ENCODE measurements at regions not wholly inside any gene's neighbourhood (a gene's known extent, or its start where the extent isn't known, plus 50 kb on each side); places are given as distances from the start of the nearest gene placed in this dataset.

- no peaks in the 10 kb centered on the region for H3K36me3 ChIP-seq
- no peaks in the 10 kb centered on the region for H3K27me3 ChIP-seq
- DNase-seq (ENCODE audit: low read depth in 1 of 2, low spot score in 1 of 2): peak in 1 of 2 donors; percentile 51
- no peak overlapping the region for H3K4me3 ChIP-seq
- TF ChIP-seq CTCF (IDR thresholded peaks at IDR 0.05; ENCODE audit: low read depth, low read length): no peak
- H3K4me1 ChIP-seq (ENCODE audit: low read depth): no peaks in the 10 kb centered on the region
- H3K9me3 ChIP-seq (ENCODE audit: low read depth): no peaks in the 10 kb centered on the region
- no peak overlapping the region for H3K27ac ChIP-seq
These were observed 1822.6 kb downstream of the SUCLG1 start for GRCh38 chr2:82636402-82637020.

DNA sequence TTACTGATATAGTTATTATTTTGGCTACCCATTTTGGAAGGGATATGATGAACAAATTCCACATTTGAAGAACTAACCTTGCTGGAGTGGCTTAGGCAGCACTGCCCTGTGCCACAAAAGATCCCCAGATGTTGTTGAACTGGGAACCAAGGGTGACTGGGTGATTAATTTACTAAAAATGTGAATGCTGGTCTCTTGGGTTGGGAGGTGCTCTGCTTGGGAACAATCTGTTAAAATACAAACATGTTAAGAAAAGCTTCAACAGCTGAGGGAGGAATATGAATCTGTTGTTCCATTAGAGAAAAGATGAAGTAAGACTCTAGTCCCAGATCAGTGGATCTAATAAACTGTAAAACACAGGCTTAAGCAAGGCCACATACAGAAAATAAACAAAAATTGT lies 1860.1 kb downstream of the SUCLG1 start:
- Histone ChIP-seq H3K4me1 (ENCODE audit: low read depth) (no peaks in the 10 kb centered on the region), H3K36me3 (no peaks in the 10 kb centered on the region)
- TF ChIP-seq CTCF (IDR thresholded peaks at IDR 0.05; ENCODE audit: low read depth, low read length): no peak

DNA sequence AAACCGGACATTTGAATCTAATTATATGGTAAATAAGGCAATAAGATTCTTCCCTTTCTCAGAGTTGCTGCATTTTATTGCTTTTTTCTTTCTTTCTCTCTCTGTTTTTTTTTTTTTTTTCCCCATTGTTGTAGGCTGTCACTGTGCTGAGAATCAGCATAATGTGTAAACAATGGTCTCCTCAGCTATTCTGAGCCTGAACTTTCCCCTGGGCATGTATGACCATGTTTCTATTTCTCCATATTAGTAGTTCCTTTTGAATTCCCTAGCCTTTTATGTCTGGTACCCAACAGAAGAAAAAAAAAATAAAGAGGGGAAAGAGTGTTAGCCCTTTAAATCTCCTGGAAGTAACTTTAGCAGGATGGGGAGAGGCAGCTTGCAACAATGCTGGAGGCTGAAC lies 1862.5 kb downstream of the SUCLG1 start:
- H3K36me3 ChIP-seq: no peaks in the 10 kb centered on the region
- no peak overlapping the region for H3K4me3 ChIP-seq
- DNase-seq (ENCODE audit: low read depth in 1 of 2, low spot score in 1 of 2): no peak
- no peaks in the 10 kb centered on the region for H3K4me1 ChIP-seq (ENCODE audit: low read depth)
- TF ChIP-seq CTCF (IDR thresholded peaks at IDR 0.05; ENCODE audit: low read depth, low read length): no peak
- no peak overlapping the region for H3K27ac ChIP-seq
- H3K9me3 ChIP-seq (ENCODE audit: low read depth): no peaks in the 10 kb centered on the region
- H3K27me3 ChIP-seq: no peaks in the 10 kb centered on the region

More for the DNA sequence above, 1860.1 kb downstream of the SUCLG1 start:
- no peaks in the 10 kb centered on the region for H3K27me3 ChIP-seq
- no peak overlapping the region for H3K27ac ChIP-seq
- no peaks in the 10 kb centered on the region for H3K9me3 ChIP-seq (ENCODE audit: low read depth)
- H3K4me3 ChIP-seq: no peak overlapping the region
- no peak for DNase-seq (ENCODE audit: low read depth in 1 of 2, low spot score in 1 of 2)

- Histone ChIP-seq H3K4me1 (ENCODE audit: low read depth) (no peaks in the 10 kb centered on the region), H3K27ac (no peak overlapping the region), H3K36me3 (no peaks in the 10 kb centered on the region), H3K9me3 (ENCODE audit: low read depth) (no peaks in the 10 kb centered on the region), H3K4me3 (no peak overlapping the region), H3K27me3 (no peaks in the 10 kb centered on the region)
- TF ChIP-seq CTCF (IDR thresholded peaks at IDR 0.05; ENCODE audit: low read depth, low read length): no peak
- no peak for DNase-seq (ENCODE audit: low read depth in 1 of 2, low spot score in 1 of 2)
These were observed 1867.4 kb downstream of the SUCLG1 start for GRCh38 chr2:82591718-82592117.

- no peaks in the 10 kb centered on the region for H3K36me3 ChIP-seq
- H3K9me3 ChIP-seq (ENCODE audit: low read depth): no peaks in the 10 kb centered on the region
- no peaks in the 10 kb centered on the region for H3K4me1 ChIP-seq (ENCODE audit: low read depth)
- TF ChIP-seq CTCF (IDR thresholded peaks at IDR 0.05; ENCODE audit: low read depth, low read length): no peak
- no peak overlapping the region for H3K4me3 ChIP-seq
- DNase-seq (ENCODE audit: low read depth in 1 of 2, low spot score in 1 of 2): no peak
- H3K27ac ChIP-seq: no peak overlapping the region
- H3K27me3 ChIP-seq: no peaks in the 10 kb centered on the region
These were observed 1882.4 kb downstream of the SUCLG1 start for GRCh38 chr2:82576656-82577055.

GRCh38 chr2:82539280-82539621 lies 1919.8 kb downstream of the SUCLG1 start:
- Histone ChIP-seq H3K27ac (no peak overlapping the region), H3K36me3 (no peaks in the 10 kb centered on the region), H3K4me3 (no peak overlapping the region), H3K4me1 (ENCODE audit: low read depth) (no peaks in the 10 kb centered on the region), H3K27me3 (no peaks in the 10 kb centered on the region), H3K9me3 (ENCODE audit: low read depth) (no peaks in the 10 kb centered on the region)
- DNase-seq (ENCODE audit: low read depth in 1 of 2, low spot score in 1 of 2): peak in 1 of 2 donors; percentile 8
- TF ChIP-seq CTCF (IDR thresholded peaks at IDR 0.05; ENCODE audit: low read depth, low read length): no peak

Measured in cardiac muscle cell (in vitro differentiated cells and primary cell).